ENCODE measurements at regions not wholly inside any gene's neighbourhood (a gene's known extent, or its start where the extent isn't known, plus 50 kb on each side); places are given as distances from the start of the nearest gene placed in this dataset.
"Not testable (repeated sequence)": the region's sequence is repeated elsewhere in the genome, so short reads cannot be mapped to it uniquely, and the experiment has no call there.

DNA sequence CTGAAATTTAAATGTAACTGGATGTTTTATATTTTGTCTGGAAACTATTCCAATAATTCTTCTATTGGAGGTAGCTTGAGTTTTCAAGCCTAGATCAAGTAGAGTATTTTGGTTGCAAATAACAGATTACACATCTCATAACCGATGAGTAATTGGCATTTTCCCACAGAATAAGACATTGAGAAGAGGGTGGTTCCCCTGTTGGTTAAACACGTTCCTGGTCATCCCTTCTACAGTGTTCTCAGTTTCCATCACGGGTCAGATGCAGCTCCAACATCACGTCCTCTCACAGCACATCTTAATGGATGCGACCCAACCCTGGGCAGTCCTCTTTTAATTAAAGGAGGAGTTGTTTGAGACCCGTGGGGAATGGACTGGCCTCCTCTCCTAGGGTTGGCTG, 149.0 kb upstream of the ZNF516 start:
- no peak for DNase-seq (ENCODE audit: low read depth, low spot score)

DNA sequence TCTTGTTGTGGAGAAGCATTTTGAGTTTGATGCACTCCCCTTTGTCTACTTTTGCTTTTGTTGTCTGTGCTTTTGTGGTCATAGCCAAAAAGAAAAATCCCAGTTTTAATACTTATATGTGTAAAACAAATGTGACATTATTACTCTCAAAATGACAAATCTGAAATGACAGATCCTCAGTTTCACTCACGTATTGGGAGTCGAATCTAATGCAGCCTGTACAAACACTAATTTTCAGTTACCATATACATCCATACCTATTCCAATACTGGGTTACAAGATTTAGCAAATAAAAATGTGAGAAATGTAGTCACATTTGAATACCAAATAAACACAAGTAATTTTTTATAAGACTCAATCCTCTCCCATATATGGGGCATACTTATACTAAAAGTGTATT, 148.2 kb upstream of the ZNF516 start:
- DNase-seq (ENCODE audit: low read depth, low spot score), result no peak

DNA sequence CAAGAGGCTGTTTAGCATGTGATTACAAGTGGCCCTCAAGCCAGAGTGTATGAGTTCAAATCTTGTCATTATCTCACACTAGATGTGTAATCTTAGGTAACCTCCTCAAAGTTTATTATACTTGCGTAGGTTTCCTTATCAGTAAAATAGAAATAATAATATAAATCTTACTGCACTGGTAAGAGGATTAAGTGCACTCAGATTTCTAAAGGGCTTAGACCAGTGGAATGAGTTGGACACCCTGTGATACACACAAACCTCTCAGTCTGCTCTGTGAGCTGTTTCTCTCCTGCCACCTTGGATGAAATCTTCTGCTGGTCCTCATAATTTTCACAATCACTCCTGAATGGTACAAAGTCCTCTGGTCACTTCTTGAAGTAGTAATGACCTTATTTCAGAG, 145.4 kb upstream of the ZNF516 start:
- no peak for DNase-seq (ENCODE audit: low read depth, low spot score)

DNA sequence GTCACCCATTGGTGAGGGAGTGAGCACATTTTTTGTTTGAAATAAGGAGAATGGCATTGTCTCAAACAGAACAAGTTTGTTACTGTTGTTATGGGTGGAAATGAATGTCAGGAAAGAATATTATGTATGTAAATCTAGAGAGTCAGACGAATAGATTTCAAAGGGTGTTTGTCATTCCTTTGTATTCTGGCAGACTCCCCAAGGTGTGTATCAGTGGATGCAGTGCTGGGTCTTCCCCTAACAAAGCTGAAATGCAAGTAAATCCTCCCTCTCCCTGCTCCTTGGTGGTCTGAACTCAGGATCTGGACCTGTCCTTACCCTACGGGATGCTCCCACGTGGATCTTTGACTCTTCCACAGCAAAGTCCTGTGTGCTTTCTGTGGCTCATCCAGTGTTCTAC, 139.5 kb upstream of the ZNF516 start:
- no peak for DNase-seq (ENCODE audit: low read depth, low spot score)

DNA sequence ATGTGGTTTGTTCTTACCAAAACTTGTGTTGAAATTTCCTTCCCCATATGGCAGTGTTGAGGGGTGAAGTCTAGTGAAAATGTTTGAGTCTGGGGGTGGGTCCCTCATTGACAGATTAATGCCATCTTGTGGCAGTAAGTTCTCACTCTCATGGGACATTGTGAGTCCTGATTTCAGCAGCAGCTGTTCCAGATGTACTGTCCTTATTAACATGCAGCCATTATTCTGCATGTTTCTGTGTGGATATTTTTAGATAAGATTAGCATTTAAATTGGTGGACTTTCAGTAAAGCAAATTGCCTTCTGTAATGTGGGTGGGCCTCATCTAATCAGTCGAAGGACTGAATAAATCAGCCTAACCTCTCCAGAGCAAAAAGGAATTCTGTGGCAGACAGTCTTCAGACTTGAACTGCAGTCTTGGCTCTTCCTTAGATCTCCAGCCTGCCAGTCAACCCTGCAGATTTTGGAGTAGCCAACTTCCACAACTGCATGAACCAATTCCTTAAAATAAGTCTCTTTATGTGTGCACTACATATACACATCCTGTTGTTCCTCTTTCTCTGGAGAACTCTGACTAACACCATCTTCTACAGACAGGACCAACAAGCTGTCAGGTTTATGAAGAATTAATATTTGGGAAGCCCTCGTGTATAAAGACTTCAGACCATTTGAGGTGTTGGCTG, 138.7 kb upstream of the ZNF516 start:
- DNase-seq (ENCODE audit: low read depth, low spot score), result no peak

DNA sequence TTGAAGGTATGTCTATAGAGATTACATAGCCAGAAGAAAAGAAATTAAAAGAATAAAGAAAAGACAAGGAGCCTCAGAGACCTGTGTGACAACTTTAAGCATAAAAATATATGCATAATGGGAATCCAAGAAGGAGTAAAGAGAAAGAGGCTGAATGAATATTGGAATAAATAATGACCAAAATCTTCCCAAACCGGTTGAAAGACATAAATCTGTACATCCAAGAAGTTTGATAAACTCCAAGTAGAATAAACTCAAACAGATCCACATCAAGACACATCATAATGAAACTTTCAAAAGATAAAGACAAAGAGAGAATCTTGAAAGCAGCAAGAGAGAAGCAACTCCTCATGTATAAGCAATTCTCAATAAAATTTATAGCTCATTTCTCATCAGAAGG, 132.4 kb upstream of the ZNF516 start:
- DNase-seq (ENCODE audit: low read depth, low spot score), result no peak

DNA sequence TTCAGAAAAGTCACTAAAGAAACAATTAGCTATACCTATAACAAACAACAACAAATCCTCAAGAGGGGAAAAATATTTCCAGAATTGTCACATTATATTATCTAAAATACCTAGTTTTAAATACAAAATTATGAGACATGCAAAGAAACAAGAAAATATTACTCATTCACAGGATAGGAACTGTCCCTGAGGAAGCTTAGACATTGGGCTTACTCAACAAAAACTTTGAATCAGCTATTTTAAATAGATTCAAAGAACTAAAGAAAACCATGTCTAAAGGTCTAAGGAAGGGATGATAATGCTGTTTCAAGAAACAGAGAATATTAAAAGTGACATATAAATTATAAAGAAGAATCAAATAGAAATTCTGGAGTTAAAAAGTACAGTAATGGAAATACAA, 131.9 kb upstream of the ZNF516 start:
- DNase-seq (ENCODE audit: low read depth, low spot score), result no peak

DNA sequence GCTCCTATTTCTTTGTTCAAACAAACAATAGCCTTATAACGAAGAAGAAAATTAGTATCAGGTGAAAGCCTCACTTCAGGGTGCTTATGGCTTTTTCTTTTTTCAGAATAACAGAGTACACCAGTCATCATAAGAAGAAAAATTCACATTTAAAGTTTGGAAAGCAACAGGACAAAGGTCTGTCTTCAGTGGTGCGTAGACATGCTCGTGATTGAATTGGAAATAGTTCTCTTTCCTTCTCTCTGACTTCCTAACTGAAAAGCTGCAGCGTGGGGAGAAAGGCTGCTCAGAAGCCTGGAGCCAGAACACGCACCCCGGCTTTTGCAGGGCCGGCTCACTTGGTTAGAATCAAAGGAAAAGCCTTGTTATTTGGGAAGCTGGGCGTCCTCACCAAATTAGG, 127.6 kb upstream of the ZNF516 start:
- DNase-seq (ENCODE audit: low read depth, low spot score), result no peak

DNA sequence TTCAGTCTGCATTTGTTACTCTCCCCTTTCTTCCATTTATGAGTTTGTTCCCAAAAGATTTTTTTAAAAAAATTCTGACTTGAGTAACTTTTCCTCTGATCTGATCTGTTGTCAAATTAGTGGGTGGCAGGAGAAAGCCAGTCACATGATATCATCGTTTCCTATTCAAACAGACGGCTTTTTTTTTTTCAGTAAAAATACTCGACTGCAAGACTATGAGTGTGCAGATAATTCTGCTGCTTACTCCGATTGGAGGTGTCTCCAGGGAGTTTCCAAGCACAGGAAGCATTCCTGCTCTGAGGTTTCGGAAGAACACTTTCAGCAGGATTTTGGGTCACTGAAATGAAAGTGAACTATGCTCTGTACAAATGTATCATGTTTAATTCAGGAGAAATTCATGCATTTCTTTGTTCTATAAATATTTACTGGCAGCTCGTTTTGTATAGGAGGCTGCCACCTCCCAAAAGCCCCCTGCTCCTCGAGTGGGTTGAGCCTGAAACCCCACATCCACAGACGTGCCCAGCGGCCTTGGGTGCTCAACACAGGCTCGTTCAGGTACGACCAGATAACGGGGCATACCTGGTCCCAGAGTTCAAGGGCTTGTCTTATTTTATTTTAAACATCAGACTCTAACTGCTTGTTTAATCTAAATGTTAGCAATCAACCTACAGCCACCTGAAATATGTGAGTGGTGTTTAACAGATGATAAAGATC, 126.9 kb upstream of the ZNF516 start:
- DNase-seq (ENCODE audit: low read depth, low spot score), result no peak

DNA sequence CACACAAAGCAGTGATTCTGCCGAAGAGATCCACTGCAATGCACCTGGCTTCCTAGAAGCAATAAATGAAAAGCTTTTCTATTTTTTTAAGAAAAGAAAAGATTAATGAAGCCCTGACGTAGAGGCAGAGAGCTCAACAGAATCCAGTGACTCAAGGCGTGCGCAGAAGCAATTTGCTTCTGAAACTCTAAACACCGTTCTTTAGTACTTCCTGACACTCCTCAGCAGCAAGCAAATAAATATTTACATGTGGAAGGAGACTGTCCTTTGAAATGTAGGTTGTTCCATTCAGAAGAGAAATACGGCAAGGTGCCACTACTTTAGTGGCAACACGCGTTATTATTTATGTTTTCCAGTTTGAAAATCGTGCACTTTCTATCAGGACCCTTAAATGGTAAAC, 126.2 kb upstream of the ZNF516 start:
- DNase-seq (ENCODE audit: low read depth, low spot score), result no peak

DNA sequence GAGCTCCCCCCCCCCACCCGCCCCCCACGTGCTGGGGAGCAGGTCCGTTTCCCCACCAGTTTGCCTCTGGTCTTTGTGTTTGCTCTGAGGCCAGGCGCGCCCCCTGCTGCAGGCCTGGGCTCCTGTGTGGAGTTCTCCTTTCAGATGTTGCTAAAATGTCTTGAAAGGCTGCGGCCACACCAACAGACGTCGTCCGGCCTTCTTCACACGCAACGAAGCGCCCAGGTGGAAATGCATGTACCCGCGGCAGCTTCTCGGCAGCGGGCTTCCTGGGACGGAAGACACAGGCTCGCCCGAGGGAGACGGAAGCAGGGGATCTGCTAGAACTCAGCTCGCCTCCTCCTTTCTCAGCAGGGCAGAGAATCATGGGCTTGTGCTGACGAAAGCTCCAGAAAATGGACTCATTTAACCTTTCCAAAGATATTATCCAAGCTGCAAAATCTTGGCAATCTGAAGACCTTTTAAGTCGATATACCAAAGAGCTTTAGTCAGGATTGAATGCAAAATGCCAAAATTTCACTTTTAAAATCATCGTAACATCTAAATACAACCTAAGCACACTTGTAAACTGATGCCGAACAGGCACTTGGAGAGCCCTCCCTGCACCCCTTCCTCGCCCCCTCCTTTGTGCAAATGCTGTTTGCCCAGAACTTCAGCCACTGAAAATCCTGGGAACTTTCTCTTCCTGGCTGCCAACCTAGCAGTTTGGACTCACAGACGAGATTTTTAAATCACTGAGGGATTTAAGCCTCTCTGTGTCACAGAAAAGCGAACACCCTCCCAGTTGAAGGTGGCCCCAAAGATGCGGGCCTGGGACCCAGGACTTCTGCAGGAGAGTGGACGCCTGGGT, 125.5 kb upstream of the ZNF516 start:
- no peak for DNase-seq (ENCODE audit: low read depth, low spot score)

DNA sequence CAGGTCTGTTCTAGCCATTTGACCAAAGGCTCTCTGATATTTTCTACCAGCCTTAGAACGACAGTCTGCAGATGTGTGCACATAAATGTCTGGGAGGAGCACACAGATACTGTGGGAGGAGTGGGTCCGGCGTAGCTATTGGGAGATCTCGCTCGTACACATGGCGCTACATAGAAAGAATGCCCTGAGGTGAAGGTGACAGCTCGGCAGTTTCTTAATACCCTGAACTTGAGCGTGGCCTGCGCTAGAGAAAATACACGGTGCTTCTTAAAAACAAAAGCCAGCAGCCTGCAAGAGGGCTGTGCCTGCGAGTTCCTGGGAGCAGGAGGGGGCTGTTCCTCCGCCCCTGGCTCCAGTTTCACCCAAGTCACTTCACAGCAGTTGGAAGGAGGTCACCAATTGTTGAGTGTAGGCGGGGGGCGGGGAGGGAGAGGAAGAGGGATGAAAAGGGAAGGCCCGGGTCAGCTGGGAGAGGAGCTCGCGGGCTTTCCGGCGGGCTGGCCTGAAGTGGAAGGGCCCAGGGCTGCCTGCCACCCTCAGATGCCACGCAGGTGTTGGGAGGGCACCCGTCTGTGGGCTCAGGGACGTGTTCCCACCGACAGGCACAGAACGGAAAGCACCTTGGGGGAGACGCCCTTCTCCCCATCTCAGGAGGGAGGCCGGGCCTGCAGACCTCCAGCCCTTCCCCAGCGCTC, 124.7 kb upstream of the ZNF516 start:
- DNase-seq (ENCODE audit: low read depth, low spot score), result no peak

DNA sequence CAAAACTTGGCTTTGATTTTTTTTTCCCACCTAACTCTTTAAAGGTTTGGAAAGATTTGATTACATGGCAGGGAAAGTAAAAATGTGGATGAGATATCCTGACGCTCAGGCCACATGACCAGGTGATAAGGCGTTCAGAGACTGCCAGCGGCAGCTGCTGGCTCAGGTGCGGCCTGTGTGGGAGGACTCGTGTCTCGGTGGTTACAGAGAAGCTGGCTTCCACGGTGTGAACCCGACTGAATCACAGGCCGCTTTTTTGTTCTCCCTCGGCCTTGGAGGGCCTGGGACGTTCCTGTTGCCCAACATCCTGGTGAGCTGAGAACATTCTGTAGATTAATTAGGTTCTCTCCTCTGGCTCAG, 124.2 kb upstream of the ZNF516 start:
- no peak for DNase-seq (ENCODE audit: low read depth, low spot score)

DNA sequence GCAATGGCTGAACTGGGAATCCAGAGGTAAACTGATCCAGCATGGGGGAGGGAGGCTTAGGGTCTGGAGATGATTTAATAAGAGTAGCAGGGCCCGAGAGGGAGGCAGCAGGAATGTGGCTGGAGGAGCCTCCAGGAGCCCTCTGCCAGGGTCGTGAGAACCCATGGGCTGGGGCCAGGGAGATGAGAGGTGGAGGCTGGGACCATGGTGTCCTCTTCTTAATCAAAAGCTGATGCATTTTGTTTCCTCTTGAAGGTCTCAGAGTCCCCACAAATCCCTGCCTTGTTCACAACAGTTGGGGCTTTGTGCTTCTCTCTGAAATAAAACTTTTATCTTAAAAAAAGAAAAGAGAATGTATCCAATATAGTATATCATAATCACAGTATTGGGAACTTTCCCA, 123.7 kb upstream of the ZNF516 start:
- DNase-seq (ENCODE audit: low read depth, low spot score), result no peak

DNA sequence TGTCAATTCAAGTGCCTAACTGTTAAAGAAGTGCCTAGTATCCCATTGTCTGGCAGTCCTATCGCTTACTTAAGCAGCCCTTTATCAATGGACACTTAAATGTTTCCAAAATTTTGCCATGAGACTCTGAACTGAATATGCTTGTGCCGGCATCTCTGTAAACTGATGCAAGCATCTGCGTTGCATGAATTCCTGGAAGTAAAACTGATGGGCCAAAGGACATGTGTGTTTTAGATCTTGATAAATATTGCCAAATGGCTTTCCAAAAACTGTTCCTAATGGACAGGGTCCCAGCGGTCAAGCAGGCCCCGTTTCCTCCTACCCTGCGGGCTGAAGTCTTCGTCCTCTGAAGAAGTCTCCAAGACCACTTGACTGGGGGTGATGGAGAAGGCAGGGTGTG, 121.3 kb upstream of the ZNF516 start:
- no peak for DNase-seq (ENCODE audit: low read depth, low spot score)

DNA sequence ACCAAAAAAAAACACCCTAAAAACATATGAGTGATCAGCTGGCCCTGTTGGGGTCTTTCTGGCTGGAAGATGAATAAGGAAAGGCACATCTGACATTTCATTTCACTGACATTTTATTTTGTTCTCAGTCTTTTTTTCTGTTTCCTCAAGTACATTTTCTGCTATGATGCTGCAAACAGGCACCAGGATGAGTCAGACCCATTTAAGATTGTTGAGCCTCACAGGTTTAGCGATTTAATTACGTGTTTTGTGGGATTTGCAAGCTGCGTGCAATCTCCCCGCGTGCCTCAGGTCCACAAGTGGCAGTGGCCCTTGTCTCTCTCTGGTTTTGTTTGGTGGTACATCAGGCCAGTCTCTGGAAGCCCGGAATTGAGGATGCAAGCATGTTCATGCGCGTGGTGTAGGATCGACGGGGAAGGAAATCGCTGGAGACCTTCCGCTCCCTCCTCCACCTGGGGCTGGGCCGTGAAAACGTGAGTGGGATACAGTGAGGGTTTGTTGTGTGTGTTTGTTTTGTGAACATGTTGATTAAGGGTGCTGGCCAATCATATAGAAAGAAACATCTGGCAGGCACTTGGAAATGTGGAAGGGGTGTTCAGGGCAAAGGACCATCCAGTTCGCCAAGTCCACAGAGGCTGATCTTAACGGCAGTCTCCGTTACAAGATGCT, 120.2 kb upstream of the ZNF516 start:
- no peak for DNase-seq (ENCODE audit: low read depth, low spot score)

DNA sequence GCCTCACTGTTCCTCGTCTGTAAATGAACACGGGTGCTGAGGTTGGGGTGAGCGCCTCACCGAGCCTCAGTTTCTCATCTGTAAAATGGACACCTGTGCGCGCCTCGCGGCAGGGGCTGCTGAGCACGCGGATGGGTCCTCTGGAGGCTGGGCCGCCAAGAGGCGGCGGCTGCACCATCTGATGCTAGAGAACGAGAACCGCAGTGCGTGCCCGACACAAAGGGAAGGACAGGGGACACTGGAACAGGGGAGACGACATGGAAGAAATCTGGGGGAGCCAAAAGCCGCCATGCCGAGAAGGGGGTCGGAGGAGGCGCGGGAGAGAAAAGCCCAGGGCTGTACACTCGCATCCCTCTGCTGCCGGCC, 118.7 kb upstream of the ZNF516 start:
- no peak for DNase-seq (ENCODE audit: low read depth, low spot score)

DNA sequence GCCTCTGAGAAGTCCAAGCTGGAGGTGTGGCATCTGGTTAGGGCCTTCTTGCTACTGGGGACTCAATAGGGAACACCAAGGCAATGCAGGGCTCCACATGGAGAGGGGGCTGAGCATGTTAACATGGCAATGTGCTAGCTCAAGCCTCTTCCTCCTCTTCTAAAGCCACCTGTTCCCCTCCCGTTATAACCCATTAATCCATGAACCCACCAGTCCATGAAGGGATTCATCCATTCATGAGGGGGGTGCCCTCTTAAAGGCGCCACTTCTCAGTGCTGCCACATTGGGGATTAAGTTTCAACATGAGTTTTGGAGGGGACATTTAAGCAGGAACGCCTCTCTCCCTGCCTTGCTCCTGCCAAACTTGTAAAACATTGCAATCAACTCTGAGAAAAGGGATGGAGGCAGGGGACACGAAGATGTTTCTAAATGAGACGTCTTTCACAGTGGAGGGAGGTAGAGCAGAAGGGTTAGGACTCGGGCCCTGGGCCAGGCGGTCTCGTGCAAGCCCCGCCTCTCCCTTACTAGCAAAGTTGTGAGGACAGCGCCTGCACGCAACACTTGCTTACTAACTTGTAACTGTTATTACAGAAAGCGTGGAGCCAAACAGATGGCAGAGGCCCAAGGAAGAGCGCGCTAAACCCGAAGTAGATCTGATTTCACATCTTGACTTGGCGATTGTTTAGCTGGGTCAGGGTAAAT, 118.2 kb upstream of the ZNF516 start:
- DNase-seq (ENCODE audit: low read depth, low spot score), result no peak

DNA sequence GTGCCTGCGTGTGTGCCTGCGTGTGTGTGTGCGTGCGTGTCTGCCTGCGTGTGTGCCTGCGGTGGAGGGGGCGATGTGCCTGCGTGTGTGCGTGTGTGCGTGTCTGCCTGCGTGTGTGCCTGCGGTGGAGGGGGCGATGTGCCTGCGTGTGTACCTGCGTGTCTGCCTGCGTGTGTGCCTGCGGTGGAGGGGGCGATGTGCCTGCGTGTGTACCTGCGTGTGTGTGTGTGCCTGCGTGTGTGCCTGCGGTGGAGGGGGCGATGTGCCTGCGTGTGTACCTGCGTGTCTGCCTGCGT, 116.7 kb upstream of the ZNF516 start:
- not testable (repeated sequence) for DNase-seq (ENCODE audit: low read depth, low spot score)

DNA sequence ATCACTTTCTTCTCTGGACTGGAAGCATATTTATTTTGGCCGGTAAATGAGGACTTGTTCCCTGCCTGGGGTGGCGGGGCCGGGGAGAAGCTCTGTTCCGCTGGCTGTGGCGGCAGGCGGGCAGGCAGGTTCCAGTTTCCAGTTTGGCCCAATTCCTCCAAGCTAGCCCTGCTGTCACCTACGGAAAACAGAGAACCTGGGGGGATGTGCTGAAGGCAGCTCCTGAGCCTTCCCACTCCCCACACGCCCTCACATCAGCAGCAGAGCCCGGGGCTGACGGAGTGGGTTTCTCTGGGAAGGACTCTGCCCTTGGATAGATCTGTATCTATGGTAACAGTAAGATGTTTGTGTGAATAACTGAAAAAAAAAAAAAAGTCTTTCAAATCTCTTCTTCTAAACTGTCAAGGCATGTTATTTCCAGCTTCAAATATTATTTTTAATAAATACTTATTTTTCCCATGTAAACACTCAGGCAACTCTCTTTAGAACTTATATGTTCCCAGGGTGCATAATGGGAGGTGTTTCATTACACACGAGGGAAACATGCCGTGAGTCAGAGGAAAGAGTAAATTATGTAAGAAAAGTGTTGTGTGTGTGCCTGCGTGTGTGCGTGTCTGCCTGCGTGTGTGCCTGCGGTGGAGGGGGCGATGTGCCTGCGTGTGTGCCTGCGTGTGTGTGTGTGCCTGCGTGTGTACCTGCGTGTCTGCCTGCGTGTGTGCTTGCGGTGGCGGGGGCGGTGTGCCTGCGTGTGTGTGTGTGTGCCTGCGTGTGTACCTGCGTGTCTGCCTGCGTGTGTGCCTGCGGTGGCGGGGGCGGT, 116.1 kb upstream of the ZNF516 start:
- no peak for DNase-seq (ENCODE audit: low read depth, low spot score)
